ENCODE measurements at regions not wholly inside any gene's neighbourhood (a gene's known extent, or its start where the extent isn't known, plus 50 kb on each side); places are given as distances from the start of the nearest gene placed in this dataset.
"Not testable (repeated sequence)": the region's sequence is repeated elsewhere in the genome, so short reads cannot be mapped to it uniquely, and the experiment has no call there.

DNA sequence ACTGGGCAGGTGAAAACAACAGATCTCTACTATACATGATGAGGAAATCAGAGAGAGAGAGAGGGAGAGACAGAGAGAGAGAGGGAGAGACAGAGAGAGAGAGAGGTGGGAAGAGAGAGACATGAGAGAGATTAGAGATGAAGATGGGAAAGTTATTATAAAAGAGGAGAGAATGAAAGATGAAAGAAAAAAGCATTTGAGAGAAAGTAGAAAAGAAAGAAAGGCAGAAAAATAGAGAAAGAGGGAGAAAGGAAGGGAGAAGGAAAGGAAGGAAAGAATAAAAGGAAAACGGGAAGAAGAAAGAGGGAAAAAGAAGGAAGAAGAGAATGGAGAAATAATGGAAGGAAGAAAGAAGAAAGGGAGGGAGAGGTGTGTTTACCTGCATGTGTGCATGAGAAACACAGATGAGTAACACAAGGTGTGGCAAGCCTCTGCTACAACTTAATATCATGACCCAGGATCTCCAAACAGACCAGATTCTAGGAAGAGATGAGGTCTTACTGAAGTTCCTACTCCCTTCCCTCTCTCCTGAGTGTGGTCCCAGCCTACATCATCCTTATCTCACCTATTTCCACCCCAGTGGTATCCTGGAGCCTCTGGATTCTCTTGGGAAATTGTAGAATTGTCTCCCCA, 176.3 kb downstream of the C12orf75 start:
- DNase-seq (no peak), ATAC-seq (no peak)
- Histone ChIP-seq H3K4me1 (no peaks in the 10 kb centered on the region), H3K27ac (no peak overlapping the region), H3K36me3 (no peaks in the 10 kb centered on the region), H3K27me3 (no peaks in the 10 kb centered on the region), H3K9me3 (no peaks in the 10 kb centered on the region), H3K4me3 (no peak overlapping the region)
- intact Hi-C loops (cut with DNase I) = no loop called here
- WGBS, 2 donors = 90% methylated on average over 1 of the region's 1 CpG
- no peak for TF ChIP-seq CTCF (IDR thresholded peaks at IDR 0.05)

DNA sequence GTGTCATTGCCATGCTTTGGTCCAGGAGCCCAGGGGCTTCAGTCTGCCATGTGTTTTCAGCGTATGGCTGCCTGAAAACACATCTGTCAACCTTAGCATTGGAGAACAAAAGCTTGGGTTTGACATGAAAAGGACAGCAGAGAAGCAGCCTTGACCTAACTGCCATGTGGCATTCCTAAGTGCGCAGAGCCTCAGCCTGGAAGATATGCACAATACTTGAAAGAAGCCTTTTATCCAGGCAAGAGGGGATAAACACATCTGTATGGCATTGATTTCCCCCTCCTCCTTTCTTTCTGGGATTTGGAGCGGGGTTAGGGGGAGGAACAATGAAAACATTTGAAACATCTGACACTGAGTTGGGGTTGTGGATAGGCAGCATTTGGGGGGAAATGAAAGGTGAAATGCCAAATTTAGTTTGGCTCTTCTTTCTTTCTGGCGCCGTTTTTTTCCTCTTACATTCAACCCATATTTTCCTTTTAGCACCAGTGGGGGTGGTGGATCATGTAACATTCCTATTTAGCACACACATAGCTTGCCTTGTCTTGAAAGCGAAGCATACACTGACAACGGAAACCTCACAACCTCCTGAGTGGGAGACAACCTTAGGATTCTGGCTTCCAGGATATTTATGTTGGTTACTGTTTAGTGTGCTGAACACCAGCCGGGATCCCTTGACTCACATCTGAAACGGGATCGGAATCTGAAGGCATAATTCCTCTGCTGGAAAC, 177.0 kb downstream of the C12orf75 start:
- no peak for DNase-seq
- intact Hi-C loops (cut with DNase I) = no loop called here
- ATAC-seq = no peak
- Histone ChIP-seq H3K4me1 (no peaks in the 10 kb centered on the region), H3K27me3 (no peaks in the 10 kb centered on the region), H3K36me3 (no peaks in the 10 kb centered on the region), H3K27ac (no peak overlapping the region), H3K9me3 (no peaks in the 10 kb centered on the region), H3K4me3 (no peak overlapping the region)
- WGBS, 2 donors = 74 to 76% methylated on average over 10 of the region's 10 CpGs
- no peak for TF ChIP-seq CTCF (IDR thresholded peaks at IDR 0.05)

- no peak for ATAC-seq
- intact Hi-C loops (cut with DNase I) = no loop called here
- no peak for TF ChIP-seq CTCF (IDR thresholded peaks at IDR 0.05)
Observed at GRCh38 chr12:105508096-105508495, 177.6 kb downstream of the C12orf75 start.

DNA sequence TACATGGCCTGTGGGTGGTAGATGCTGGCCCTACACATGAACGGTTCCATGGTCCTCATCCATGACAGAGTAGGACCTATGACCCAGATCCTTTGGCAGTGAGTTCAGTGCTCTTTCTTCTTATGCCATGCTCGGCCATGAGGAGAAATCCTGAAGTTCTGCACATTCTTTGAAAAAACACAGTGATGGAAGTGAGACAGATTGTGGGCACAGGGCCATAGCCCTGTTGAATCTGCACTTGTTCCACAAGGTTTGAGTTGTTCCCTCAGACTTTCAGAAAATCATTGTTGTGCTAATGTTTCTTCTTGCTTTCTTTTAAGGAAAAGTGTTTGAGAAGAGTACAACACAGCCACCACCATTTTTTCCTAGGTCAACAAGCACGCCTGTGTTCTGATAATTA, 180.0 kb downstream of the C12orf75 start:
- 79 to 90% methylated on average over 3 of the region's 3 CpGs for WGBS, 2 donors
- H3K4me1 ChIP-seq = no peaks in the 10 kb centered on the region
- no peak overlapping the region for H3K27ac ChIP-seq
- no peak for ATAC-seq
- H3K9me3 ChIP-seq = no peaks in the 10 kb centered on the region
- DNase-seq = no peak
- H3K27me3 ChIP-seq = no peaks in the 10 kb centered on the region
- intact Hi-C loops (cut with DNase I) = no loop called here
- no peaks in the 10 kb centered on the region for H3K36me3 ChIP-seq
- H3K4me3 ChIP-seq = no peak overlapping the region
- no peak for TF ChIP-seq CTCF (IDR thresholded peaks at IDR 0.05)

More at GRCh38 chr12:105508096-105508495, 177.6 kb downstream of the C12orf75 start:
- Histone ChIP-seq H3K4me1 (no peaks in the 10 kb centered on the region), H3K4me3 (no peak overlapping the region), H3K27ac (no peak overlapping the region), H3K9me3 (no peaks in the 10 kb centered on the region), H3K36me3 (no peaks in the 10 kb centered on the region), H3K27me3 (no peaks in the 10 kb centered on the region)
- no peak for DNase-seq
- 89 to 91% methylated on average over 3 of the region's 3 CpGs for WGBS, 2 donors

DNA sequence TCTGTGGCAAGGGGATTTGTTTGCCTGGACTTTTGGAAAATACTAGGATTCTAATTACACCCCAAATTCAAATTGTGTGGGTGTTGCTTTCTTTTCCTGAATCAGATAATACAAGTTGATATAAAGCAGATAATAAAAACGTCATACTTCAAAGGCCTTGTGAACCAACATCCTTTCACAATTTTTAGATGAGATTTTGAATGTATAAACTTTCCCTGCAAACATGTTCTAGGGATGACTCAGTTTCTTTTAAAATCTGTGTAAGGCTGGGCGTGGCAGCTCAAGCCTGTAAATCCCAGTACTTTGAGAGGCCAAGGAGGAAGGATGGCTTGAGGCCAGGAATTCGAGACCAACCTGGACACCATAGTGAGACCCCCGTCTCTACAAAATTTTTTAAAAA, 182.4 kb downstream of the C12orf75 start:
- 74 to 75% methylated on average over 4 of the region's 4 CpGs for WGBS, 2 donors
- intact Hi-C loops (cut with DNase I); ATAC-seq: not testable (repeated sequence)

More for the DNA sequence above, 182.4 kb downstream of the C12orf75 start:
- H3K27ac ChIP-seq, DNase-seq, H3K4me3 ChIP-seq, H3K36me3 ChIP-seq, H3K27me3 ChIP-seq, H3K4me1 ChIP-seq, H3K9me3 ChIP-seq: not testable (repeated sequence)

Data from heart right ventricle (tissue), 16 donors.